ENCODE measurements at regions not wholly inside any gene's neighbourhood (a gene's known extent, or its start where the extent isn't known, plus 50 kb on each side); places are given as distances from the start of the nearest gene placed in this dataset.
A peak's percentile ranks its signal among the peaks of the same experiment; 100 is the strongest.

DNA sequence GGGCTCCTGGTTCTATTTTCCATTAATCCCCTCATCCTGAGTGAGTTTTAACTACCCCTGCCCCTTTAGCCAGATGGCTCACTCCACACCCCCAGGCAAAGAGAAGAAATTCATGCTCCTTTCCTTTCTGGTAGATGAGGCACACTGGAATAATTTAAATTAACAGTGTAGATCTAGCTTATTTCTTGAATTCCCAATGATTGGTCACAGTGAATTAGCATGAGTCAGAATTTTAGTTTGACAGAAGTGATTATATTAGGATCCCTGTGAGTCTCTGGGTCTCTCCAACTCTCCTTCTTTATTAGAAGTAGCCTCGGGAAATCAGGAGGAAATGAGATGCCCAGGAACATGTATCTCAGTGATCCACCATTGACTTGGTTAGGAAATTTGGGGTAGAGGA lies 103.1 kb upstream of the KAZN start:
- in situ Hi-C loops (cut with HindIII; ENCODE audit: low sequenced_read_pairs) = no loop called here
- TF ChIP-seq, protein P1, sequence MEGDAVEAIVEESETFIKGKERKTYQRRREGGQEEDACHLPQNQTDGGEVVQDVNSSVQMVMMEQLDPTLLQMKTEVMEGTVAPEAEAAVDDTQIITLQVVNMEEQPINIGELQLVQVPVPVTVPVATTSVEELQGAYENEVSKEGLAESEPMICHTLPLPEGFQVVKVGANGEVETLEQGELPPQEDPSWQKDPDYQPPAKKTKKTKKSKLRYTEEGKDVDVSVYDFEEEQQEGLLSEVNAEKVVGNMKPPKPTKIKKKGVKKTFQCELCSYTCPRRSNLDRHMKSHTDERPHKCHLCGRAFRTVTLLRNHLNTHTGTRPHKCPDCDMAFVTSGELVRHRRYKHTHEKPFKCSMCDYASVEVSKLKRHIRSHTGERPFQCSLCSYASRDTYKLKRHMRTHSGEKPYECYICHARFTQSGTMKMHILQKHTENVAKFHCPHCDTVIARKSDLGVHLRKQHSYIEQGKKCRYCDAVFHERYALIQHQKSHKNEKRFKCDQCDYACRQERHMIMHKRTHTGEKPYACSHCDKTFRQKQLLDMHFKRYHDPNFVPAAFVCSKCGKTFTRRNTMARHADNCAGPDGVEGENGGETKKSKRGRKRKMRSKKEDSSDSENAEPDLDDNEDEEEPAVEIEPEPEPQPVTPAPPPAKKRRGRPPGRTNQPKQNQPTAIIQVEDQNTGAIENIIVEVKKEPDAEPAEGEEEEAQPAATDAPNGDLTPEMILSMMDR (IDR thresholded peaks at IDR 0.05; ENCODE audit: low read depth, low read length, missing control alignments) = no peak
- peak; percentile 15 for DNase-seq (ENCODE audit: low read depth)
- H3K4me3 ChIP-seq (ENCODE audit: low read depth, low read length) = no peak overlapping the region

DNA sequence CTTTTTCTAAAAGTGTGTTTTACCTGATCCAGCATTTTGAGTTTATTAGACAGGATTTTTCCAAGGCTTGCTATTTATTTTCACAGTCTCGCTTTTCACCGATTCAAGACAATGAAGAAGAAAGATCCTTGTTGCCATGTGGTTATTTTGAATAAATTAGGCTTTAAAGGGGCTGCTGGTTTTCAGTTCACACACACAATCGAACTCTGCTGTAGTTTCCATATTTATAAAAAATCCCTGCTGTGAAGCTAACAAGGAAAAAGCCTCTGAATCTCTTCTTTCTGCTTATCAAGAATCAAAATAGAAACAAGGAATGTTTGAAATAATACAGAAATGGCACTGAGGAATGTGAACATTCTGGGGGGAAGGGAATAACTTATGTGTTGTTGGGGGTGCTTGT lies 102.5 kb upstream of the KAZN start:
- in situ Hi-C loops (cut with HindIII; ENCODE audit: low sequenced_read_pairs) = no loop called here
- H3K4me3 ChIP-seq (ENCODE audit: low read depth, low read length) = no peak overlapping the region
- TF ChIP-seq, protein P1 (IDR thresholded peaks at IDR 0.05; ENCODE audit: low read depth, low read length, missing control alignments) = no peak
- DNase-seq (ENCODE audit: low read depth) = no peak

DNA sequence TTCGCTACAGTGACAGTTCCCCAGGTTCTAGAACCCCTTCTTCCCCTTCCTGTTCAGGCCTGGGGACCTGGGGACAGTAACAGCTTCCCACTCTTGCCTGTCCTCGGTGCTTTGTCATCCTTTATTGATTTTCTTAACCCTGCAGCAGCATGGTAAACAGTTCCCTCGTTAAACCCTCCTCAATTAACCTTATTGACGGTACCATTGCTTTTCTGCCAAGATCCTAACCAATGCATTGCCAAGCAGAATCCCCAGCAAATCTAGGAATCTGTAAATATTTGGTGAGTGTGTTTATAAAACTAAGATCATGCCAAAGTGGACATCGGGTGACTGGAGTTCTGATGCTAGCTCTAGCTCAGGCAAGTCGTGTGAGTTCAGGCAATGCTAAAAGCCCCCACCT lies 99.6 kb upstream of the KAZN start:
- H3K4me3 ChIP-seq (ENCODE audit: low read depth, low read length) = no peak overlapping the region
- TF ChIP-seq, protein P1 (IDR thresholded peaks at IDR 0.05; ENCODE audit: low read depth, low read length, missing control alignments) = no peak
- in situ Hi-C loops (cut with HindIII; ENCODE audit: low sequenced_read_pairs) = no loop called here
- DNase-seq (ENCODE audit: low read depth) = no peak

DNA sequence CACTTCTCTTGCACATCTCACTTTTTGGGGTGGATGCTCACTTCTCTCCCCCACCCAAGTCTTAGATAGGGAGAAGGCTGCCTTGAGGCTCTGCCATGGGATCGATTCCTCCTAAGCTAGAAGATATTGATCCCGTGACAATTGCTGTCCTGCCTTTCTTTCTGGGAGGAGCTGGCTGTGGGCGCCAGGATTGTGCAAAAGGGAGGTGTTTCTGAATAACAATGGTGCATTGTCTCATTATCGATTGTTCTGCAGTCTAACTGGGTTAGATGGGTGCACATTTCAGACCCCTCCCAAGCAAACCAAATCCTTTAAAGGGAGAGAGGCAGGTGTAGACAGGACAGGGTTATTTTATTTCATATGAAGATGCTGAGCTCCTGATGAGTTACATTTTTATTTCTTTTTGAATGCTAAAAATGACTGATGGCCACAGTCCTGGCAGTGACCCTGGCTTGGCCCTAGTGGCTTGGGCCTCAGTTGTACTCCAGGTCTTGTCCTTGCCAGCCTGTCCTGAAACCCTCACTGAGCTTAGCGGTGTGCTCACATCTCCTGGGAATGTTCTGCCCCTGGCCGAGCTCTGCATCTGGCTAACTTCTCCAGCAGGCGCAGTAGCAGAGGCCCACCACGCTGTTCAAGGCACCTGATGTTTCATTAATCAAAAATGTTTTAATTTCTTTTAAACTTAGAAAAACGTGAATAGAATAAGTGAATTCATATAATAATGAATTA lies 99.0 kb upstream of the KAZN start:
- no peak overlapping the region for H3K4me3 ChIP-seq (ENCODE audit: low read depth, low read length)
- in situ Hi-C loops (cut with HindIII; ENCODE audit: low sequenced_read_pairs) = loop anchor here (5.0 kb wide), 1 partner anchor 78 kb away; no protein-coding TSS in a partner anchor
- no peak for DNase-seq (ENCODE audit: low read depth)
- TF ChIP-seq, protein P1 (IDR thresholded peaks at IDR 0.05; ENCODE audit: low read depth, low read length, missing control alignments) = no peak

DNA sequence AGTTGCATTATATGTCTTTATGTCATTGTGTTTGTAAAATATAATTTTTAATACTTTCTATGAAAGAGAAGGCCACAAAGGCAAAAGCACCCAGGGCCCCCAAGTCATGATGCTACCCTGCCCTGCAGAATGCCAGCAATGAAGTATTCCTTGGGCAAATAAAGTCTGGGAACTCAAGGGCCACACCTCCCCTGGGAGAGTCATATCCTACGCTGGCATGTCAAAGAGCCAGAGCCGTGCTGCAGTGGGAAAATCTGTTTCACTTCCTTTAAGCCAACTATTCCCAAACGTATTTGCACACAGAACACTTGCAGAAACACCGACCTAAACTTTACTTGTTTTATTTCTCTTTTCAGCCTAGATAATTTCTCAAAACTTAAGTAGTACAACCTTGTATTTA lies 98.4 kb upstream of the KAZN start:
- TF ChIP-seq, protein P1 (IDR thresholded peaks at IDR 0.05; ENCODE audit: low read depth, low read length, missing control alignments) = no peak
- in situ Hi-C loops (cut with HindIII; ENCODE audit: low sequenced_read_pairs) = loop anchor here (5.0 kb wide), 1 partner anchor 77 kb away; no protein-coding TSS in a partner anchor
- no peak for DNase-seq (ENCODE audit: low read depth)
- no peak overlapping the region for H3K4me3 ChIP-seq (ENCODE audit: low read depth, low read length)

DNA sequence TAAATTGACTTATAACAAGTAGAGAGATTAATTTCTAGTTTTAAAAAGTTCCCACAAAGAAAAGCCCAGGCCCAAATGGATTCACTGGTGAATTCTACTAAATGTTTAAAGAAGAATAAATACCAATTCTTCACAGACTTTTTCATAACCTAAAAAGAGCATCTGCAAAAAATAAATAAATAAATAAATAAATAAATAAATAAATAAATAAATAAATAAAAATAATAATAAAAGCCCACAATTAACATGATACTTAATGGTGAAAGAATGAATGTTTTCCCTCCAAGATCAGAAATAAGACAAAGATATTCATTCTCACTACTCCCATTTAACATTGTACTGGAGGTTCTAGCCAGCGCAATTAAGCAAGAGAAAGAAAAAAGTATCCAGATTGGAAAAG lies 97.6 kb upstream of the KAZN start:
- TF ChIP-seq, protein P1 (IDR thresholded peaks at IDR 0.05; ENCODE audit: low read depth, low read length, missing control alignments) = no peak
- no peak for DNase-seq (ENCODE audit: low read depth)
- no peak overlapping the region for H3K4me3 ChIP-seq (ENCODE audit: low read depth, low read length)
- in situ Hi-C loops (cut with HindIII; ENCODE audit: low sequenced_read_pairs) = loop anchor here (5.0 kb wide), 1 partner anchor 76 kb away; no protein-coding TSS in a partner anchor
